Astrocyte (in vitro differentiated cells and primary cell): ENCODE measurements at regions not wholly inside any gene's neighbourhood (a gene's known extent, or its start where the extent isn't known, plus 50 kb on each side); places are given as distances from the start of the nearest gene placed in this dataset.

Source experiments
- DNase-seq: peaks from one replicate; pipeline ENCODE4 v3.0.0-alpha.2; 2010; ENCODE audit warnings: low read depth
- FAIRE-seq: peaks from 2 replicates; lab custom pipeline; 2011; peaks lifted over from hg19 to GRCh38; lab: Jason Lieb, UNC
- H2AFZ ChIP-seq: 2 replicates; pipeline ENCODE4 v1.6.0; 2012; ENCODE audit warnings: low read depth, low read length, inconsistent platforms
- H3K27ac ChIP-seq: 2 replicates; pipeline ENCODE4 v1.5.1; 2011; ENCODE audit warnings: low read depth, low read length, inconsistent platforms
- H3K27me3 ChIP-seq: 2 replicates; pipeline ENCODE4 v1.6.0; 2011; ENCODE audit warnings: low read length, inconsistent platforms; ENCODE audit not compliant: insufficient read depth
- H3K36me3 ChIP-seq: 2 replicates; pipeline ENCODE4 v1.5.1; 2011; ENCODE audit warnings: low read length, inconsistent platforms; ENCODE audit not compliant: insufficient read depth
- H3K4me1 ChIP-seq: 2 replicates; pipeline ENCODE4 v1.5.1; 2011; ENCODE audit warnings: low read length, inconsistent platforms; ENCODE audit not compliant: insufficient read depth
- H3K4me2 ChIP-seq: 2 replicates; pipeline ENCODE4 v1.6.0; 2012; ENCODE audit warnings: low read length, inconsistent platforms
- H3K4me3 ChIP-seq: 2 replicates; pipeline ENCODE4 v1.5.1; 2011; ENCODE audit warnings: low read depth, mild to moderate bottlenecking, low read length, inconsistent platforms; ENCODE audit not compliant: insufficient read depth
- H3K79me2 ChIP-seq: 2 replicates; pipeline ENCODE4 v1.6.0; 2012; ENCODE audit warnings: mild to moderate bottlenecking, low read length, inconsistent platforms; ENCODE audit not compliant: insufficient read depth
- H3K9ac ChIP-seq: 2 replicates; pipeline ENCODE4 v1.6.0; 2012; ENCODE audit warnings: mild to moderate bottlenecking, low read length, inconsistent platforms
- H3K9me3 ChIP-seq: 2 replicates; pipeline ENCODE4 v1.5.1; 2012; ENCODE audit warnings: low read depth, mild to moderate bottlenecking, low read length, inconsistent platforms; ENCODE audit not compliant: insufficient read depth
- H4K20me1 ChIP-seq: 2 replicates; pipeline ENCODE4 v1.6.0; 2012; ENCODE audit warnings: low read length, inconsistent platforms; ENCODE audit not compliant: insufficient read depth
- H3K27ac Mint-ChIP-seq: one replicate; pipeline ENCODE4 v1.8.0; 2021; ENCODE audit warnings: mild to moderate bottlenecking, mixed read lengths; ENCODE audit not compliant: unreplicated experiment
- H3K27me3 Mint-ChIP-seq: one replicate; pipeline ENCODE4 v1.8.0; 2021; ENCODE audit warnings: low read depth, mixed read lengths; ENCODE audit not compliant: unreplicated experiment
- H3K36me3 Mint-ChIP-seq: one replicate; pipeline ENCODE4 v1.8.0; 2021; ENCODE audit warnings: low read depth, mixed read lengths; ENCODE audit not compliant: unreplicated experiment
- H3K4me1 Mint-ChIP-seq: one replicate; pipeline ENCODE4 v1.8.0; 2021; ENCODE audit warnings: low read depth, mixed read lengths; ENCODE audit not compliant: unreplicated experiment
- H3K4me3 Mint-ChIP-seq: one replicate; pipeline ENCODE4 v1.8.0; 2021; ENCODE audit warnings: mild to moderate bottlenecking, moderate library complexity, mixed read lengths; ENCODE audit not compliant: unreplicated experiment
- H3K9me3 Mint-ChIP-seq: one replicate; pipeline ENCODE4 v1.8.0; 2021; ENCODE audit warnings: mild to moderate bottlenecking, mixed read lengths; ENCODE audit not compliant: unreplicated experiment
- CTCF ChIP-seq: IDR thresholded peaks from 2 replicates; pipeline ENCODE4 v1.5.1; 2011; ENCODE audit warnings: low read depth, mild to moderate bottlenecking, inconsistent platforms, low read length, moderate library complexity; ENCODE audit not compliant: insufficient read depth
- EZH2 ChIP-seq: IDR thresholded peaks from 2 replicates; pipeline ENCODE4 v1.6.1; 2012; ENCODE audit warnings: mild to moderate bottlenecking, low read length, inconsistent platforms; ENCODE audit not compliant: insufficient read depth

- H3K4me1 Mint-ChIP-seq, result peaks cover under 1% of the 10 kb centered on the region
Measured at GRCh38 chr13:53129864-53130393, 101.3 kb downstream of the OLFM4 start.

GRCh38 chr13:53131361-53131760, 102.7 kb downstream of the OLFM4 start:
- no peak for DNase-seq
- H2AFZ ChIP-seq, result no peak overlapping the region
- TF ChIP-seq CTCF, result no peak
- no peak for TF ChIP-seq EZH2
- Mint-ChIP-seq H3K4me3 (no peak overlapping the region), H3K4me1 (no peaks in the 10 kb centered on the region), H3K9me3 (peaks cover 2% of the 10 kb centered on the region), H3K36me3 (no peaks in the 10 kb centered on the region), H3K27me3 (peaks cover 4% of the 10 kb centered on the region), H3K27ac (no peak overlapping the region)
- FAIRE-seq, result no peak
- H3K9me3 ChIP-seq, result no peaks in the 10 kb centered on the region
- H3K4me1 ChIP-seq, result no peaks in the 10 kb centered on the region
- no peak overlapping the region for H3K4me2 ChIP-seq
- H4K20me1 ChIP-seq, result no peaks in the 10 kb centered on the region
- H3K4me3 ChIP-seq, result no peak overlapping the region
- no peak overlapping the region for H3K27ac ChIP-seq
- H3K36me3 ChIP-seq, result no peaks in the 10 kb centered on the region
- H3K9ac ChIP-seq, result no peak overlapping the region
- no peaks in the 10 kb centered on the region for H3K27me3 ChIP-seq
- no peaks in the 10 kb centered on the region for H3K79me2 ChIP-seq

More at GRCh38 chr13:53129864-53130393, 101.3 kb downstream of the OLFM4 start:
- Histone ChIP-seq H3K4me3 (no peak overlapping the region), H2AFZ (no peak overlapping the region), H3K79me2 (no peaks in the 10 kb centered on the region), H3K9me3 (no peaks in the 10 kb centered on the region), H4K20me1 (no peaks in the 10 kb centered on the region), H3K9ac (no peak overlapping the region), H3K4me2 (no peak overlapping the region), H3K36me3 (no peaks in the 10 kb centered on the region), H3K4me1 (no peaks in the 10 kb centered on the region), H3K27me3 (no peaks in the 10 kb centered on the region), H3K27ac (no peak overlapping the region)
- no peak overlapping the region for H3K27ac Mint-ChIP-seq
- TF ChIP-seq CTCF (no peak), EZH2 (no peak)
- no peak for FAIRE-seq
- H3K27me3 Mint-ChIP-seq, result peaks cover 4% of the 10 kb centered on the region
- H3K4me3 Mint-ChIP-seq, result no peak overlapping the region
- no peaks in the 10 kb centered on the region for H3K36me3 Mint-ChIP-seq
- peaks cover 2% of the 10 kb centered on the region for H3K9me3 Mint-ChIP-seq
- DNase-seq, result no peak

- H3K4me1 ChIP-seq, result no peaks in the 10 kb centered on the region
- no peak for FAIRE-seq
Measured at GRCh38 chr13:53135301-53135700, 106.7 kb downstream of the OLFM4 start.

More at GRCh38 chr13:53135301-53135700, 106.7 kb downstream of the OLFM4 start:
- Mint-ChIP-seq H3K4me1 (peaks cover 7% of the 10 kb centered on the region), H3K36me3 (no peaks in the 10 kb centered on the region), H3K27me3 (no peaks in the 10 kb centered on the region), H3K4me3 (no peak overlapping the region), H3K9me3 (no peaks in the 10 kb centered on the region), H3K27ac (no peak overlapping the region)
- Histone ChIP-seq H2AFZ (no peak overlapping the region), H4K20me1 (no peaks in the 10 kb centered on the region), H3K27ac (no peak overlapping the region), H3K4me2 (no peak overlapping the region), H3K79me2 (no peaks in the 10 kb centered on the region), H3K9ac (no peak overlapping the region), H3K4me3 (no peak overlapping the region), H3K9me3 (no peaks in the 10 kb centered on the region), H3K36me3 (no peaks in the 10 kb centered on the region), H3K27me3 (no peaks in the 10 kb centered on the region)
- no peak for DNase-seq
- TF ChIP-seq CTCF (no peak), EZH2 (no peak)
